SK-N-SH treated with all-trans-retinoic acid at 6 μM for 48 hours (cell line): ENCODE measurements at regions not wholly inside any gene's neighbourhood (a gene's known extent, or its start where the extent isn't known, plus 50 kb on each side); places are given as distances from the start of the nearest gene placed in this dataset.

ENCODE experiments used
- CREB5 ChIP-seq: fragments of 250-450 bp; sonication (Bioruptor Pico); IDR thresholded peaks from 2 replicates; pipeline ENCODE4 v1.5.1; 2020; ENCODE audit warnings: low read depth, mild to moderate bottlenecking, moderate library complexity
- ESRRG ChIP-seq: fragments of 250-450 bp; sonication (Bioruptor Pico); IDR thresholded peaks from 2 replicates; pipeline ENCODE4 v1.6.1; 2021; ENCODE audit warnings: mild to moderate bottlenecking
- GLIS3 ChIP-seq: fragments of 250-450 bp; sonication (Bioruptor Pico); IDR thresholded peaks from 2 replicates; pipeline ENCODE4 v1.5.0; 2020; ENCODE audit warnings: mild to moderate bottlenecking, moderate library complexity
- PATZ1 ChIP-seq: fragments of 250-450 bp; sonication (Bioruptor Pico); IDR thresholded peaks from 2 replicates; pipeline ENCODE4 v1.8.0; 2020; ENCODE audit warnings: mild to moderate bottlenecking, moderate library complexity, borderline replicate concordance
- RARB ChIP-seq: fragments of 250-450 bp; sonication (Bioruptor Pico); IDR thresholded peaks from 2 replicates; pipeline ENCODE4 v1.8.0; 2021; ENCODE audit warnings: mild to moderate bottlenecking, moderate library complexity
- TCF4 ChIP-seq: fragments of 250-450 bp; sonication (Bioruptor Pico); IDR thresholded peaks from 2 replicates; pipeline ENCODE4 v1.8.0; 2021; ENCODE audit warnings: mild to moderate bottlenecking, moderate library complexity, borderline replicate concordance
- ZC3H10 ChIP-seq: fragments of 250-450 bp; sonication (Bioruptor Pico); IDR thresholded peaks from 2 replicates; pipeline ENCODE4 v1.5.1; 2021; ENCODE audit warnings: mild to moderate bottlenecking, moderate library complexity
- ZFP3 ChIP-seq: fragments of 250-450 bp; sonication (Bioruptor Pico); IDR thresholded peaks from 2 replicates; pipeline ENCODE4 v1.5.0; 2020; ENCODE audit warnings: mild to moderate bottlenecking, moderate library complexity
- ZFP30 ChIP-seq: fragments of 450-650 bp; formaldehyde crosslinking; IDR thresholded peaks from 2 replicates; pipeline ENCODE4 v1.5.0; 2022; ENCODE audit warnings: mild to moderate bottlenecking, moderate library complexity
- ZNF565 ChIP-seq: fragments of 450-650 bp; formaldehyde crosslinking; conservative IDR thresholded peaks from 2 replicates; pipeline ENCODE4 v1.5.0; 2020; ENCODE audit warnings: low read depth, mild to moderate bottlenecking, moderate library complexity
- ZNF70 ChIP-seq: fragments of 450-650 bp; formaldehyde crosslinking; IDR thresholded peaks from 2 replicates; pipeline ENCODE4 v1.5.0; 2020; ENCODE audit warnings: mild to moderate bottlenecking, moderate library complexity
- ZNF8 ChIP-seq: fragments of 450-650 bp; formaldehyde crosslinking; IDR thresholded peaks from 2 replicates; pipeline ENCODE4 v1.5.0; 2020; ENCODE audit warnings: mild to moderate bottlenecking, moderate library complexity
- TF ChIP-seq, protein P1 (sequence below): fragments of 250-450 bp; sonication (Bioruptor Pico); IDR thresholded peaks from 2 replicates; pipeline ENCODE4 v1.5.0; 2020; ENCODE audit warnings: mild to moderate bottlenecking, moderate library complexity
- TF ChIP-seq, protein P2 (sequence below): fragments of 250-450 bp; sonication (Bioruptor Pico); IDR thresholded peaks from 2 replicates; pipeline ENCODE4 v1.8.0; 2021; ENCODE audit warnings: low read depth, mild to moderate bottlenecking, moderate library complexity, borderline replicate concordance

DNA sequence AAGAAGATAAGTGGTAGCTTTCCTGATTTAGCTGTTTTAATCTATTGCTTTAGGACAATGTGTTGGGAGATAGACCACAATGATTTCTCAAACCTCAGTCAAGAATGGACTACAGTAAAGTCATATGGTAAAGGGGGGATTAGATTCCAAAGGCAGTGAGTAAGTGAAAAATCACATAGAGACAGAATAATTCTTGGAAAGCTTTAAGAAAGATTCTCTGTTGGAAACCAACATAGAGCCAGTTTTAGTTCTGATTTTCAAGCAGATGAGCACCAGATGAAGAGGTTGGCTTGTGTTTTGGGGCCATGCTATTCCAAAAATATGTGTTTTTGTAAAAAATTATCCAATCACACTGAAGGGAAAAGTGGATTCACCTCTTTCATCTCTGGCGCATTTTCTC is 256.8 kb upstream of the RPS23 start:
- TF ChIP-seq ZFP30 (CRISPR knock-in tag) (no peak), CREB5 (CRISPR knock-in tag) (no peak), ZC3H10 (CRISPR knock-in tag) (no peak), RARB (CRISPR knock-in tag) (no peak), PATZ1 (CRISPR knock-in tag) (no peak), ZNF70 (no peak), ZNF8 (no peak), ESRRG (CRISPR knock-in tag) (no peak), ZNF565 (CRISPR knock-in tag) (no peak), ZFP3 (no peak), GLIS3 (CRISPR knock-in tag) (no peak), TCF4 (CRISPR knock-in tag) (no peak)
- TF ChIP-seq, protein P1, sequence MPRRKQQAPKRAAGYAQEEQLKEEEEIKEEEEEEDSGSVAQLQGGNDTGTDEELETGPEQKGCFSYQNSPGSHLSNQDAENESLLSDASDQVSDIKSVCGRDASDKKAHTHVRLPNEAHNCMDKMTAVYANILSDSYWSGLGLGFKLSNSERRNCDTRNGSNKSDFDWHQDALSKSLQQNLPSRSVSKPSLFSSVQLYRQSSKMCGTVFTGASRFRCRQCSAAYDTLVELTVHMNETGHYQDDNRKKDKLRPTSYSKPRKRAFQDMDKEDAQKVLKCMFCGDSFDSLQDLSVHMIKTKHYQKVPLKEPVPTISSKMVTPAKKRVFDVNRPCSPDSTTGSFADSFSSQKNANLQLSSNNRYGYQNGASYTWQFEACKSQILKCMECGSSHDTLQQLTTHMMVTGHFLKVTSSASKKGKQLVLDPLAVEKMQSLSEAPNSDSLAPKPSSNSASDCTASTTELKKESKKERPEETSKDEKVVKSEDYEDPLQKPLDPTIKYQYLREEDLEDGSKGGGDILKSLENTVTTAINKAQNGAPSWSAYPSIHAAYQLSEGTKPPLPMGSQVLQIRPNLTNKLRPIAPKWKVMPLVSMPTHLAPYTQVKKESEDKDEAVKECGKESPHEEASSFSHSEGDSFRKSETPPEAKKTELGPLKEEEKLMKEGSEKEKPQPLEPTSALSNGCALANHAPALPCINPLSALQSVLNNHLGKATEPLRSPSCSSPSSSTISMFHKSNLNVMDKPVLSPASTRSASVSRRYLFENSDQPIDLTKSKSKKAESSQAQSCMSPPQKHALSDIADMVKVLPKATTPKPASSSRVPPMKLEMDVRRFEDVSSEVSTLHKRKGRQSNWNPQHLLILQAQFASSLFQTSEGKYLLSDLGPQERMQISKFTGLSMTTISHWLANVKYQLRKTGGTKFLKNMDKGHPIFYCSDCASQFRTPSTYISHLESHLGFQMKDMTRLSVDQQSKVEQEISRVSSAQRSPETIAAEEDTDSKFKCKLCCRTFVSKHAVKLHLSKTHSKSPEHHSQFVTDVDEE: no peak
- TF ChIP-seq, protein P2, sequence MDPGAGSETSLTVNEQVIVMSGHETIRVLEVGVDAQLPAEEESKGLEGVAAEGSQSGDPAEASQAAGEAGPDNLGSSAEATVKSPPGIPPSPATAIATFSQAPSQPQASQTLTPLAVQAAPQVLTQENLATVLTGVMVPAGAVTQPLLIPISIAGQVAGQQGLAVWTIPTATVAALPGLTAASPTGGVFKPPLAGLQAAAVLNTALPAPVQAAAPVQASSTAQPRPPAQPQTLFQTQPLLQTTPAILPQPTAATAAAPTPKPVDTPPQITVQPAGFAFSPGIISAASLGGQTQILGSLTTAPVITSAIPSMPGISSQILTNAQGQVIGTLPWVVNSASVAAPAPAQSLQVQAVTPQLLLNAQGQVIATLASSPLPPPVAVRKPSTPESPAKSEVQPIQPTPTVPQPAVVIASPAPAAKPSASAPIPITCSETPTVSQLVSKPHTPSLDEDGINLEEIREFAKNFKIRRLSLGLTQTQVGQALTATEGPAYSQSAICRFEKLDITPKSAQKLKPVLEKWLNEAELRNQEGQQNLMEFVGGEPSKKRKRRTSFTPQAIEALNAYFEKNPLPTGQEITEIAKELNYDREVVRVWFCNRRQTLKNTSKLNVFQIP (CRISPR knock-in tag): no peak
